HG03066 (cell line): ENCODE measurements at regions not wholly inside any gene's neighbourhood (a gene's known extent, or its start where the extent isn't known, plus 50 kb on each side); places are given as distances from the start of the nearest gene placed in this dataset.

ENCODE experiments used
- ATAC-seq: cut with Tn5 transposase; IDR thresholded peaks from one replicate; pipeline ENCODE4 v1.9.1; 2021; ENCODE audit warnings: low read depth; ENCODE audit not compliant: unreplicated experiment

GRCh38 chr6:1545654-1546053 is 64.1 kb upstream of the FOXC1 start:
- no peak for ATAC-seq

GRCh38 chr6:1547785-1548184 is 61.9 kb upstream of the FOXC1 start:
- ATAC-seq = no peak

GRCh38 chr6:1551249-1551648 is 58.5 kb upstream of the FOXC1 start:
- ATAC-seq = no peak

DNA sequence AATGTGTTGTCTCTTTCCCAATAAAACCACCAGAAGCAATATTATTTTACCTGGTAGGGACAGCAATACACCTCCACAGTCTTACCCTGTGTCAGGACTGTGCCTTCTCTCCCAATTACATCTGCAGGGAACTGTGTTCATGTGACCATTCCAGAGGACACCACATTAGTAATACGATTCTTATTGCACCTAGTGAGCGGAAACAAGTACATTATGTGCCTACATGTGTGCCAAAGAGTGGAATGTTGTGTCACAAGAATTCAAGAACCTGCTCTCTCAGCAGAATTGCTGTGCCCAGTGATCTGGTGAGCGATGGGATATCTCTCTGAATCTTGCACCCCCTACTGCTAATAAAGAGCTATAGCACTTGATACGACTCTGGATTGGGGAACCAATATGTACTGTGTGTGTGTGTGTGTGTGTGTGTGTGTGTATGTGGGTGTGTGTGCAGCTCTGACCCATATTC is 57.4 kb upstream of the FOXC1 start:
- no peak for ATAC-seq

GRCh38 chr6:1553562-1554083 is 56.1 kb upstream of the FOXC1 start:
- no peak for ATAC-seq

DNA sequence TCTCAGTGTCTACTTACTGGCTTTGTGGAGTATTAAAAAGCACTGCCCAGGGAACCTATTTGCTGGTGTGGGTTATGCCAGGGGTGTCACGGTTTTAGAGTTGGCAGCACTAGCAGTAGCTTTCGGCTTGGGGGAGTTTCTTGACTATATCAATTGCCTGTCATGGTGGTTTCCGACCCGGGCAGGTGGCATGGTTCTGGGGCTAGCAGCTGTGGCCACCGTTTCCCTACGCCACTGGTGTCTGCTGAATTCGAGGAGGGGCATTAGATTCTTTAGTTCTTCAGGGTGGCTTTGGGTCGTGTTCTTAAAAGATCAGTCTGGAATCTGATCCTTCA is 55.6 kb upstream of the FOXC1 start:
- ATAC-seq = no peak

- ATAC-seq = no peak
Measured at GRCh38 chr6:1554476-1555310, 55.0 kb upstream of the FOXC1 start.

- ATAC-seq = no peak
Measured at GRCh38 chr6:1558388-1558787, 51.3 kb upstream of the FOXC1 start.
